Effector CD8-positive, alpha-beta T cell (primary cell): ENCODE measurements at regions not wholly inside any gene's neighbourhood (a gene's known extent, or its start where the extent isn't known, plus 50 kb on each side); places are given as distances from the start of the nearest gene placed in this dataset.
"Not testable (repeated sequence)": the region's sequence is repeated elsewhere in the genome, so short reads cannot be mapped to it uniquely, and the experiment has no call there.

Source experiments
- DNase-seq: peaks from one replicate; lab custom pipeline; 2025; lab: John Stamatoyannopoulos, UW

- DNase-seq = no peak
Observed at GRCh38 chr14:49367696-49368095, 218.5 kb downstream of the RPS29 start.

GRCh38 chr14:49366416-49366815 is 219.8 kb downstream of the RPS29 start:
- DNase-seq = no peak

- DNase-seq = no peak
Observed at GRCh38 chr14:49364752-49365117, 221.4 kb downstream of the RPS29 start.

GRCh38 chr14:49363821-49364751 is 222.1 kb downstream of the RPS29 start:
- DNase-seq = no peak

GRCh38 chr14:49362916-49363315 is 223.3 kb downstream of the RPS29 start:
- DNase-seq = no peak

GRCh38 chr14:49339130-49339529 is 247.1 kb downstream of the RPS29 start:
- no peak for DNase-seq

- DNase-seq = no peak
Observed at GRCh38 chr14:49319810-49320209, 266.4 kb downstream of the RPS29 start.

GRCh38 chr14:49315570-49315969 is 270.6 kb downstream of the RPS29 start:
- no peak for DNase-seq

GRCh38 chr14:49314737-49315136 is 271.4 kb downstream of the RPS29 start:
- DNase-seq = no peak

- no peak for DNase-seq
Observed at GRCh38 chr14:49313108-49313507, 273.1 kb downstream of the RPS29 start.

GRCh38 chr14:49310298-49310697 is 275.9 kb downstream of the RPS29 start:
- DNase-seq = no peak

GRCh38 chr14:49306152-49306751 is 279.9 kb downstream of the RPS29 start:
- DNase-seq = no peak

- DNase-seq = no peak
Observed at GRCh38 chr14:49303946-49304516, 282.1 kb downstream of the RPS29 start.

- DNase-seq = no peak
Observed at GRCh38 chr14:49297102-49297501, 289.1 kb downstream of the RPS29 start.

- no peak for DNase-seq
Observed at GRCh38 chr14:49294621-49295148, 291.5 kb downstream of the RPS29 start.

- no peak for DNase-seq
Observed at GRCh38 chr14:49287004-49287403, 299.2 kb downstream of the RPS29 start.

GRCh38 chr14:49286257-49286983 is 299.8 kb downstream of the RPS29 start:
- DNase-seq = no peak

GRCh38 chr14:49280566-49280965 is 305.6 kb downstream of the RPS29 start:
- no peak for DNase-seq

GRCh38 chr14:49250517-49250916 is 335.7 kb downstream of the RPS29 start:
- no peak for DNase-seq

- DNase-seq = no peak
Observed at GRCh38 chr14:49250109-49250508, 336.1 kb downstream of the RPS29 start.

- no peak for DNase-seq
Observed at GRCh38 chr14:49249022-49249421, 337.2 kb downstream of the RPS29 start.

GRCh38 chr14:49243777-49244176 is 342.4 kb downstream of the RPS29 start:
- DNase-seq = not testable (repeated sequence)
